PC-3 (cell line): ENCODE measurements at regions not wholly inside any gene's neighbourhood (a gene's known extent, or its start where the extent isn't known, plus 50 kb on each side); places are given as distances from the start of the nearest gene placed in this dataset.

ENCODE experiments used
- ATAC-seq: fragments of 200-7000 bp; cut with Tn5 transposase; 2 replicates; pipeline ENCODE4 v1.9.1; 2020; ENCODE audit warnings: mild to moderate bottlenecking, moderate library complexity
- BruUV-seq: library from RNA; stranded (reverse); fragments of 400-500 nt; replicated peaks from 2 replicates; lab custom pipeline; 2021; lab: Mats Ljungman, UMichigan
- CTCF ChIA-PET: fragments of 300-600 bp; sonication (Branson Sonifier 250); formaldehyde crosslinking; loops from one replicate; lab custom pipeline; 2022; ENCODE audit warnings: antibody characterized with exemption; lab: Charles Lee
- POLR2A ChIA-PET: fragments of 300-600 bp; sonication (Branson Sonifier 250); formaldehyde crosslinking; loops from one replicate; lab custom pipeline; 2022; ENCODE audit warnings: antibody characterized with exemption; ENCODE audit not compliant: unreplicated experiment; lab: Charles Lee
- DNase-seq: peaks from one replicate; pipeline ENCODE4 v3.0.0-alpha.2; 2015
- H2AFZ ChIP-seq: fragments of 300-600 bp; sonication (generic); 2 replicates; pipeline ENCODE4 v1.6.0; 2016; ENCODE audit warnings: antibody characterized with exemption, low read length
- H3F3A ChIP-seq: fragments of 300-600 bp; sonication (generic); one replicate; pipeline ENCODE4 v1.6.0; 2017; ENCODE audit warnings: antibody characterized with exemption, low read length, control low read depth, mild to moderate bottlenecking; ENCODE audit not compliant: unreplicated experiment
- H3K27ac ChIP-seq: fragments of 300-600 bp; sonication (generic); 2 replicates; pipeline ENCODE4 v1.5.1; 2016; ENCODE audit warnings: mild to moderate bottlenecking, low read length
- H3K27me3 ChIP-seq: fragments of 300-600 bp; sonication (generic); 2 replicates; pipeline ENCODE4 v1.6.1; 2016; ENCODE audit warnings: low read length, mixed read lengths
- H3K36me3 ChIP-seq: fragments of 300-600 bp; sonication (generic); 2 replicates; pipeline ENCODE4 v1.6.1; 2016; ENCODE audit warnings: low read depth, mixed run types, low read length, mixed read lengths
- H3K4me1 ChIP-seq: fragments of 300-600 bp; sonication (generic); 2 replicates; pipeline ENCODE4 v1.5.1; 2016; ENCODE audit warnings: low read length; ENCODE audit not compliant: insufficient read depth
- H3K4me2 ChIP-seq: fragments of 300-600 bp; sonication (generic); 2 replicates; pipeline ENCODE4 v1.6.0; 2016; ENCODE audit warnings: low read length
- H3K4me3 ChIP-seq: fragments of 300-600 bp; sonication (generic); 2 replicates; pipeline ENCODE4 v1.5.1; 2016; ENCODE audit warnings: mild to moderate bottlenecking, low read length, mixed read lengths
- H3K79me2 ChIP-seq: fragments of 300-600 bp; sonication (generic); 2 replicates; pipeline ENCODE4 v1.6.1; 2017; ENCODE audit warnings: low read length, mixed read lengths
- H3K9ac ChIP-seq: fragments of 300-600 bp; sonication (generic); 2 replicates; pipeline ENCODE4 v1.6.0; 2016; ENCODE audit warnings: mild to moderate bottlenecking, low read length
- H3K9me2 ChIP-seq: fragments of 300-600 bp; sonication (generic); replicated peaks from 2 replicates; pipeline ENCODE4 v1.6.1; 2016; ENCODE audit warnings: mixed run types, low read length, mixed read lengths
- H3K9me3 ChIP-seq: fragments of 300-600 bp; sonication (generic); 2 replicates; pipeline ENCODE4 v1.6.1; 2016; ENCODE audit warnings: low read length, mixed read lengths
- H4K20me1 ChIP-seq: fragments of 300-600 bp; sonication (generic); 2 replicates; pipeline ENCODE4 v1.6.1; 2016; ENCODE audit warnings: low read length, mixed read lengths
- EZH2 ChIP-seq: fragments of 300-600 bp; sonication (generic); IDR thresholded peaks from one replicate; pipeline ENCODE4 v1.6.1; 2017; ENCODE audit warnings: antibody characterized with exemption, mild to moderate bottlenecking, low read length; ENCODE audit not compliant: unreplicated experiment
- EZH2phosphoT487 ChIP-seq: fragments of 300-600 bp; sonication (generic); IDR thresholded peaks from 2 replicates; pipeline ENCODE4 v1.6.1; 2018; ENCODE audit warnings: mild to moderate bottlenecking, antibody characterized with exemption, low read length, borderline replicate concordance
- intact Hi-C: fragments of 100-400 bp; cut with micrococcal nuclease; formaldehyde crosslinking; loops from 2 replicates; pipeline ENCODE4 v1.9.0; 2023
- TF ChIP-seq, protein P1 (sequence below): fragments of 300-600 bp; sonication (generic); conservative IDR thresholded peaks from 2 replicates; pipeline ENCODE4 v1.5.1; 2017; ENCODE audit warnings: antibody characterized with exemption, low read depth, mild to moderate bottlenecking, low read length

DNA sequence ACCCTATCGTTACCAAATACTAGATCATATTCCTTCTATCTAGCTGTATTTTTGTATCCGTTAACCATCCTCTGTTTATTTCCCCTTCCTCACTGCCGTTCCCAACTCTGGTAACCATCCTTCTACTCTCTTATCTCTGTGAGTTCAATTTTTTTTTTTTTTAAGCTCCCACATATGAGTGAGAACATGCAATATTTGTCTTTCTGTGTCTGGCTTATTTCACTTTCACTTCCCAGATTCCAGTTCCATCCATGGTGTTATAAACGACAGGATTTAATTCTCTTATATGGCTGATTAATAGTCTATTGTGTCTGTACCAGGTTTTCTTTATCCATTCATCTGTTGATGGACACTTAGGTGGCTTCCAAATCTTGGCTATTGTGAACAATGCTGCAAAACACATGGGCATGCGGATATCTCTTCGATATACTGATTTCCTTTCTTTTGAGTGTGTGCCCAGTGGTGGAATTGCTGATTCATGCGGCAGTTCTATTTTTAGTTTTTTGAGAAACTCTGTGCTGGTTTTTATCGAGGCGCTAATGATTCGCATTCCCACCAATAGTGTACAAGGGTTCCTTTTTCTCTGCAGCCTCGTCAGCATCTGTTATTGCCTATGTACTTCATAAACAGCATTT is 599.6 kb downstream of the TMEM114 start:
- DNase-seq (no peak), ATAC-seq (no peak)
- no TSS peak for BruUV-seq
- no peak overlapping the region for H3K9ac ChIP-seq
- H3K4me3 ChIP-seq, result no peak overlapping the region
- H3K4me2 ChIP-seq, result no peak overlapping the region
- no peaks in the 10 kb centered on the region for H3K9me3 ChIP-seq
- no peaks in the 10 kb centered on the region for H3K4me1 ChIP-seq
- H3K27me3 ChIP-seq, result no peaks in the 10 kb centered on the region
- CTCF ChIA-PET, result no interaction called here
- H3K27ac ChIP-seq, result no peak overlapping the region
- intact Hi-C loops, result no loop called here
- no peaks in the 10 kb centered on the region for H3K79me2 ChIP-seq
- TF ChIP-seq EZH2phosphoT487 (no peak), EZH2 (no peak)
- TF ChIP-seq, protein P1, sequence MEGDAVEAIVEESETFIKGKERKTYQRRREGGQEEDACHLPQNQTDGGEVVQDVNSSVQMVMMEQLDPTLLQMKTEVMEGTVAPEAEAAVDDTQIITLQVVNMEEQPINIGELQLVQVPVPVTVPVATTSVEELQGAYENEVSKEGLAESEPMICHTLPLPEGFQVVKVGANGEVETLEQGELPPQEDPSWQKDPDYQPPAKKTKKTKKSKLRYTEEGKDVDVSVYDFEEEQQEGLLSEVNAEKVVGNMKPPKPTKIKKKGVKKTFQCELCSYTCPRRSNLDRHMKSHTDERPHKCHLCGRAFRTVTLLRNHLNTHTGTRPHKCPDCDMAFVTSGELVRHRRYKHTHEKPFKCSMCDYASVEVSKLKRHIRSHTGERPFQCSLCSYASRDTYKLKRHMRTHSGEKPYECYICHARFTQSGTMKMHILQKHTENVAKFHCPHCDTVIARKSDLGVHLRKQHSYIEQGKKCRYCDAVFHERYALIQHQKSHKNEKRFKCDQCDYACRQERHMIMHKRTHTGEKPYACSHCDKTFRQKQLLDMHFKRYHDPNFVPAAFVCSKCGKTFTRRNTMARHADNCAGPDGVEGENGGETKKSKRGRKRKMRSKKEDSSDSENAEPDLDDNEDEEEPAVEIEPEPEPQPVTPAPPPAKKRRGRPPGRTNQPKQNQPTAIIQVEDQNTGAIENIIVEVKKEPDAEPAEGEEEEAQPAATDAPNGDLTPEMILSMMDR, result no peak
- H2AFZ ChIP-seq, result no peak overlapping the region
- H3F3A ChIP-seq, result no peaks in the 10 kb centered on the region
- no peaks in the 10 kb centered on the region for H3K9me2 ChIP-seq
- POLR2A ChIA-PET, result no interaction called here
- no peaks in the 10 kb centered on the region for H3K36me3 ChIP-seq
- no peaks in the 10 kb centered on the region for H4K20me1 ChIP-seq

DNA sequence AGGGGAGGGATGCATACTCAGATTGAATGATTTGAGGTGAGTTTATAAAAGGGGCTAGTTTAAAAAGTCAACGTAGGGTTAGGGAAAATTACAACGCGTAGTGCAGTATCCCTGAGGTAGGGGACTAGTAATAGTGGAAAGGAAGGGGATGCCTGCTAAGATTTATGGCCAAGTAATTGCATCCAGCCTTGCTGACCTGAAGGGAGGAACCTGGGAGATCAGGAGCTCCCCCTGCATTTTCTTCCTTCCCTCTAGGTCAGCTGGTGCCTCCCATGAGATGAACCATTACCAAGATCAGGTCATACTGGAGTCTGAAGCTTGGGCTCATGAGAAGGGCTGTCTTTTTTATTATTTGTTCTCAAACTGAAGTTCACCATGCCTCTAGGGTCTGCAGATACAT is 606.6 kb downstream of the TMEM114 start:
- ATAC-seq, result no peak

DNA sequence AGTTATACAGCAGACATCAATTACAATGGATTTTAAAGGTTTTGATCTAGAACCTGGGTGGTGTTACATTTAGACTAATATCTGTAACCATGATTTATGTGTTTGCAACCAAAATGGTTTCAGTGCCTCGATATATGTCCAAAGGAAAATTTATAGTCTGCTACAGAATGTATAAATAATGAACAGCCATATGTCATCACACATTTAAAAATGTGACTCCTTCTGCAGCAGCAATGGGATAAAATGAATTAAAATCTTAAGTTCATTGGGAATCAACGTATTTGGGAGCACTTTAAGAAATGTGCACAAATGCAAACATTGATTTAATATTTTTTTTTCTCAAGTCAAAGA is 610.2 kb downstream of the TMEM114 start:
- H2AFZ ChIP-seq, result no peak overlapping the region
- intact Hi-C loops, result no loop called here
- ATAC-seq (no peak), DNase-seq (no peak)
- no peaks in the 10 kb centered on the region for H3K9me2 ChIP-seq
- H3K27ac ChIP-seq, result no peak overlapping the region
- CTCF ChIA-PET, result no interaction called here
- no peaks in the 10 kb centered on the region for H3K27me3 ChIP-seq
- POLR2A ChIA-PET, result no interaction called here
- no peaks in the 10 kb centered on the region for H3K36me3 ChIP-seq
- no peaks in the 10 kb centered on the region for H3K79me2 ChIP-seq
- no TSS peak for BruUV-seq
- no peaks in the 10 kb centered on the region for H3K4me1 ChIP-seq
- H3K4me3 ChIP-seq, result no peak overlapping the region
- no peak overlapping the region for H3K9ac ChIP-seq
- TF ChIP-seq EZH2 (no peak), EZH2phosphoT487 (no peak)
- TF ChIP-seq, protein P1, result no peak
- no peaks in the 10 kb centered on the region for H3F3A ChIP-seq
- H4K20me1 ChIP-seq, result no peaks in the 10 kb centered on the region
- no peaks in the 10 kb centered on the region for H3K9me3 ChIP-seq
- H3K4me2 ChIP-seq, result no peak overlapping the region

More for the DNA sequence above, 606.6 kb downstream of the TMEM114 start:
- ChIA-PET CTCF (no interaction called here), POLR2A (no interaction called here)
- Histone ChIP-seq H3K9me3 (no peaks in the 10 kb centered on the region), H3K79me2 (no peaks in the 10 kb centered on the region), H3K4me1 (no peaks in the 10 kb centered on the region), H3K36me3 (no peaks in the 10 kb centered on the region), H4K20me1 (no peaks in the 10 kb centered on the region), H3K4me2 (no peak overlapping the region), H3K9ac (no peak overlapping the region), H3F3A (no peaks in the 10 kb centered on the region), H3K4me3 (no peak overlapping the region), H3K27ac (no peak overlapping the region), H3K27me3 (no peaks in the 10 kb centered on the region), H3K9me2 (no peaks in the 10 kb centered on the region), H2AFZ (no peak overlapping the region)
- BruUV-seq, result no TSS peak
- no peak for DNase-seq
- intact Hi-C loops, result no loop called here
- TF ChIP-seq, protein P1, result no peak
